Transverse colon (tissue), 4 donors: ENCODE measurements at regions not wholly inside any gene's neighbourhood (a gene's known extent, or its start where the extent isn't known, plus 50 kb on each side); places are given as distances from the start of the nearest gene placed in this dataset.

Experiments
- CTCF ChIP-seq, 5 experiments: fragments of 200-600 bp in 3 of 5; fragments of 450-650 bp in 2 of 5; sonication (generic) in 3 of 5; IDR thresholded peaks; 1 replicate in 2 of 5; 2 replicates in 3 of 5; pipeline ENCODE4 v1.5.1; 2016 to 2017; ENCODE audit warnings: antibody characterized with exemption in 5 of 5, inconsistent platforms in 3 of 5, mild to moderate bottlenecking in 2 of 5, moderate library complexity in 1 of 5
- POLR2AphosphoS5 ChIP-seq, 3 donors: sonication (generic); formaldehyde crosslinking; IDR thresholded peaks; one replicate each; pipeline ENCODE4 v1.6.1; 2016; ENCODE audit warnings: antibody characterized with exemption in 3 of 3

DNA sequence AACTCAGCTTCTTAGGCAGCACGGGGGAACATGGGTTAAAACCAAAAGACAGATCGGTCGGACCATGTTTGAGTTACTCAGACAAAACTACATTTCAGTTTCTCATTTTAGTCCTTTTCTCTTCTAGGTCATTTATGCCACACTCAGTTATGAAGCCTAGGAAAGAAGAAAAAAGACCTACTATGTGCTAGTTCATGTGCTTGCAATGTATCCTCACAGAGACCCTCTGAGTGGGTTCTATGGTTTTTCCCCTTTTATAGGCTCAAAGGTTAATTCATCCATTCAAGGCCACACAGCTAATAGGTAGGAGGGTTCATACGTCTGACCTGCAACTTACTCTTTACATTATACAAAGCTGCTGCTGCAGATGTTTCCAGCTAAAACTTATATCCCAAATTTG is 104.7 kb upstream of the ZNF438 start:
- no peak for TF ChIP-seq CTCF (IDR thresholded peaks at IDR 0.05)
- no peak for TF ChIP-seq POLR2AphosphoS5 (IDR thresholded peaks at IDR 0.05)
